ENCODE measurements at regions not wholly inside any gene's neighbourhood (a gene's known extent, or its start where the extent isn't known, plus 50 kb on each side); places are given as distances from the start of the nearest gene placed in this dataset.

DNA sequence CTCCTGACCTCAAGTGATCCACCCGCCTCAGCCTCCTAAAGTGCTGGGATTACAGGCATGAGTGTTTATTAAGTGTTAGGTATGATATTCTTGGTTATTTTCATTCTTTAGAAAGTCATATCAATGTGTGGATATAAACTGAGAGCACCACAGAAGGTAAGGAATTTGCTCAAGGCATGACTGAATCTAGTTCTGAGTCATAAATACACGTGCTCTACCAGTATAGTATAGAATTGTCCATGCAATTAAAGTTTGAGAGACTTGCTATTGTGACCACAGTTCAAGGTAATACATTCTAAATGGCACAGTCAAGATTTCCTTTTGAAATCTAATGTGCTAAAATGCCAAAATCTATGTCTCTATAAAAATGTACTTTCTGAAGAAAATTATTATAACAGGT is 401.1 kb upstream of the CHRM3 start:
- intact Hi-C loops (cut with DNase I) = no loop called here
- Histone ChIP-seq H3K4me1 (no peaks in the 10 kb centered on the region), H3K36me3 (no peaks in the 10 kb centered on the region), H3K9me3 (no peaks in the 10 kb centered on the region), H3K27ac (no peak overlapping the region), H3K4me3 (no peak overlapping the region), H3K27me3 (no peaks in the 10 kb centered on the region)
- no peak for DNase-seq (ENCODE audit: extremely low spot score in 2 of 2)
- TF ChIP-seq POLR2A (IDR thresholded peaks at IDR 0.05) = no peak
- TF ChIP-seq, protein P1, sequence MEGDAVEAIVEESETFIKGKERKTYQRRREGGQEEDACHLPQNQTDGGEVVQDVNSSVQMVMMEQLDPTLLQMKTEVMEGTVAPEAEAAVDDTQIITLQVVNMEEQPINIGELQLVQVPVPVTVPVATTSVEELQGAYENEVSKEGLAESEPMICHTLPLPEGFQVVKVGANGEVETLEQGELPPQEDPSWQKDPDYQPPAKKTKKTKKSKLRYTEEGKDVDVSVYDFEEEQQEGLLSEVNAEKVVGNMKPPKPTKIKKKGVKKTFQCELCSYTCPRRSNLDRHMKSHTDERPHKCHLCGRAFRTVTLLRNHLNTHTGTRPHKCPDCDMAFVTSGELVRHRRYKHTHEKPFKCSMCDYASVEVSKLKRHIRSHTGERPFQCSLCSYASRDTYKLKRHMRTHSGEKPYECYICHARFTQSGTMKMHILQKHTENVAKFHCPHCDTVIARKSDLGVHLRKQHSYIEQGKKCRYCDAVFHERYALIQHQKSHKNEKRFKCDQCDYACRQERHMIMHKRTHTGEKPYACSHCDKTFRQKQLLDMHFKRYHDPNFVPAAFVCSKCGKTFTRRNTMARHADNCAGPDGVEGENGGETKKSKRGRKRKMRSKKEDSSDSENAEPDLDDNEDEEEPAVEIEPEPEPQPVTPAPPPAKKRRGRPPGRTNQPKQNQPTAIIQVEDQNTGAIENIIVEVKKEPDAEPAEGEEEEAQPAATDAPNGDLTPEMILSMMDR (IDR thresholded peaks at IDR 0.05) = no peak
- TF ChIP-seq POLR2AphosphoS5 (IDR thresholded peaks at IDR 0.05; ENCODE audit: insufficient read depth in 1 of 2, low read depth in 1 of 2) = no peak

DNA sequence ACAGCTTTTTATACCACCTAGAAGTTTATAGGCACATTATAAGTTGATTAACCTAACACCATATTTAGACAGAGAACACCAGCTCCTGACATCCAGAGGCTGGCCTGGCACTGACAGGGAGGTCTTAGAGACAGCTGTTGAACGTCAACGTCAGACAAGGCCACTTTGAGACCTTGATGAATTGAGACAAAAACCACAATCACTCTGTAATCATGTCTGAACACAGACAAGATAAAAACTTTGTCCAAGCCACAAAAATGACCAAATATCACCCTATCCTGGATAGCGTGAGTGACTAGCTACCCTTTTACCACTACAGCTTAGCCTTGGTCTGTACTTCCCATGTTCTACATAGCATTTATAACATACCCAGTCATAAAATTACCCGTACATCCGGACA is 403.6 kb upstream of the CHRM3 start:
- no peaks in the 10 kb centered on the region for H3K4me1 ChIP-seq
- H3K27me3 ChIP-seq = no peaks in the 10 kb centered on the region
- H3K9me3 ChIP-seq = no peaks in the 10 kb centered on the region
- H3K4me3 ChIP-seq = no peak overlapping the region
- no peak overlapping the region for H3K27ac ChIP-seq
- intact Hi-C loops (cut with DNase I) = no loop called here
- TF ChIP-seq, protein P1 (IDR thresholded peaks at IDR 0.05) = no peak
- TF ChIP-seq POLR2AphosphoS5 (IDR thresholded peaks at IDR 0.05; ENCODE audit: insufficient read depth in 1 of 2, low read depth in 1 of 2) (no peak), POLR2A (IDR thresholded peaks at IDR 0.05) (no peak)
- DNase-seq (ENCODE audit: extremely low spot score in 2 of 2) = no peak
- no peaks in the 10 kb centered on the region for H3K36me3 ChIP-seq

DNA sequence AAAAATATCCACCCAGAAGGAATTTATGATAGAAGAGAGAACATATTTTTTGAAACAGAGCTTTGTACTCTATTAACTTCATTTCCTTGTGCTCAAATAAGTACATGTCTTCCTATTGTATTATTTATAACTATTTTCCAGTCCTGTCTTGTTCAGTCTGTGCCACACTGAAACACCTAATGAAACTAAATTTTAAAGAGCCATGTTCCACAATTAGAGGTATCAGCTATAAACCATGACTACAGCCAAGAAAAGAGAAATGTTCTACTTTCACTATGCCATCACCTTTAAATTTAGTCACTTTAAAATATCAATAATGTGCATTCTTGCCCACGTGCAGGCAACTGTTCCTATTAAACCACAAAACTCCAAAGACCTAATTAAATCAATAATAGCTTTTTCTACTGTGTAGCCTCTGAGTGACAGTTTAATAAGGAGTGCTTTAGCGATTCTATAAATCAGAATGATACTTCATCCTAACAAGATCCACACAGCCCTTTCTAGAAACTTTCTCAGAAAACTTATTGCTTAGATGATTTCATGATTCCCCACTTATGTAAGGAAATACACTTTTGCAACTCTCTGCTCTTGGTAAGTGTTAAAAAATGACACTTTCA is 404.9 kb upstream of the CHRM3 start:
- intact Hi-C loops (cut with DNase I) = no loop called here
- Histone ChIP-seq H3K9me3 (no peaks in the 10 kb centered on the region), H3K27ac (no peak overlapping the region), H3K27me3 (no peaks in the 10 kb centered on the region), H3K4me3 (no peak overlapping the region), H3K4me1 (no peaks in the 10 kb centered on the region), H3K36me3 (no peaks in the 10 kb centered on the region)
- TF ChIP-seq, protein P1 (IDR thresholded peaks at IDR 0.05) = no peak
- TF ChIP-seq POLR2A (IDR thresholded peaks at IDR 0.05) = no peak
- TF ChIP-seq POLR2AphosphoS5 (IDR thresholded peaks at IDR 0.05; ENCODE audit: insufficient read depth in 1 of 2, low read depth in 1 of 2) = no peak
- DNase-seq (ENCODE audit: extremely low spot score in 2 of 2) = no peak

DNA sequence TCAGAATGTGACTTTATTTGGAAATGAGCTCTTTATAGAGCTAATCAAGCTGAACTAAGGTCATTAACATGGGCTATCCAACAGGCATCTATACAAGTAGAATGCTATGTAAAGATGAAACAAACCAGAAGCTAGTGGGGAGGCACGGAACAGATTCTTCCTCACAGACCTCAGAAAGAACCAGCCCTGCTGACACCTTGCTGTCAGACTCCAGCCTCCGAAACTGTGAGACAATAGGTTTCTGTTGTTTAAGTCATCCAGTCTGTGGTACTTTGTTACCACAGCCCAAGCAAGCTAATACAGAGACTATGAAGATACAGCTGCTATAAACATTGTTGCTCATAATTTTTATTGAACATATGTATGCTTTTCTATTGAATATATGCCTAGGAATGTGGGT is 406.3 kb upstream of the CHRM3 start:
- Histone ChIP-seq H3K4me3 (no peak overlapping the region), H3K9me3 (no peaks in the 10 kb centered on the region), H3K27ac (no peak overlapping the region), H3K27me3 (no peaks in the 10 kb centered on the region), H3K4me1 (no peaks in the 10 kb centered on the region), H3K36me3 (no peaks in the 10 kb centered on the region)
- intact Hi-C loops (cut with DNase I) = no loop called here
- TF ChIP-seq POLR2AphosphoS5 (IDR thresholded peaks at IDR 0.05; ENCODE audit: insufficient read depth in 1 of 2, low read depth in 1 of 2) (no peak), POLR2A (IDR thresholded peaks at IDR 0.05) (no peak)
- TF ChIP-seq, protein P1 (IDR thresholded peaks at IDR 0.05) = no peak
- DNase-seq (ENCODE audit: extremely low spot score in 2 of 2) = no peak

DNA sequence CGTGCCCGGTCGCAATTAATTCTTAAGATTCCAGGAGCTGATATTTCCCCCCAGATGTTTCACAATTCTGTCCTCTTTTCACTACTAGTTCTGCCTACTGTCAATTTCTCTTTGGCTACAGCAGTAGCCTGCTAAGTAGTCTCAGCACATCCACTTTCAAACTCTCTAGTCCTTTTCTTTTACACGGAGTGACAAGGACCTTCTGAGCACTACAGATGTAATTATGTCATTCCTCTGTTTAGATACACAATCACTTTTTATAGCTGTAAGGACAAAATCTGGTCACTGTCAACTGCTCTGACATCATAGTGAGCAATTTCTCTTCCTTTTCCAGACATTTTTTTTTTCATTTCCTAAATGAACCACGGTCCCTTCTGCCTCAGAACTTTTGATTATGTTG is 421.7 kb upstream of the CHRM3 start:
- H3K27me3 ChIP-seq = no peaks in the 10 kb centered on the region

More for the DNA sequence above, 421.7 kb upstream of the CHRM3 start:
- TF ChIP-seq POLR2AphosphoS5 (IDR thresholded peaks at IDR 0.05; ENCODE audit: insufficient read depth in 1 of 2, low read depth in 1 of 2) (no peak), POLR2A (IDR thresholded peaks at IDR 0.05) (no peak)
- TF ChIP-seq, protein P1 (IDR thresholded peaks at IDR 0.05) = no peak
- DNase-seq (ENCODE audit: extremely low spot score in 2 of 2) = no peak
- intact Hi-C loops (cut with DNase I) = no loop called here
- Histone ChIP-seq H3K4me1 (no peaks in the 10 kb centered on the region), H3K27ac (no peak overlapping the region), H3K4me3 (no peak overlapping the region), H3K9me3 (no peaks in the 10 kb centered on the region), H3K36me3 (no peaks in the 10 kb centered on the region)

All from vagina (tissue), 2 donors.